SK-N-SH treated with all-trans-retinoic acid at 6 μM for 48 hours (cell line): ENCODE measurements at regions not wholly inside any gene's neighbourhood (a gene's known extent, or its start where the extent isn't known, plus 50 kb on each side); places are given as distances from the start of the nearest gene placed in this dataset.

Source experiments
- ESRRG ChIP-seq: fragments of 250-450 bp; sonication (Bioruptor Pico); IDR thresholded peaks from 2 replicates; pipeline ENCODE4 v1.6.1; 2021; ENCODE audit warnings: mild to moderate bottlenecking
- GLIS3 ChIP-seq: fragments of 250-450 bp; sonication (Bioruptor Pico); IDR thresholded peaks from 2 replicates; pipeline ENCODE4 v1.5.0; 2020; ENCODE audit warnings: mild to moderate bottlenecking, moderate library complexity
- ISL1 ChIP-seq: fragments of 250-450 bp; sonication (Bioruptor Pico); IDR thresholded peaks from 2 replicates; pipeline ENCODE4 v2.1.2; 2022; ENCODE audit warnings: mild to moderate bottlenecking, moderate library complexity
- OSR1 ChIP-seq: fragments of 250-450 bp; sonication (Bioruptor Pico); IDR thresholded peaks from 2 replicates; pipeline ENCODE4 v1.8.0; 2022; ENCODE audit warnings: moderate library complexity, mild to moderate bottlenecking, inconsistent platforms
- RARB ChIP-seq: fragments of 250-450 bp; sonication (Bioruptor Pico); IDR thresholded peaks from 2 replicates; pipeline ENCODE4 v1.8.0; 2021; ENCODE audit warnings: mild to moderate bottlenecking, moderate library complexity
- SNAI2 ChIP-seq: fragments of 250-450 bp; sonication (Bioruptor Pico); IDR thresholded peaks from 2 replicates; pipeline ENCODE4 v1.5.0; 2020; ENCODE audit warnings: mild to moderate bottlenecking, moderate library complexity
- TCF4 ChIP-seq: fragments of 250-450 bp; sonication (Bioruptor Pico); IDR thresholded peaks from 2 replicates; pipeline ENCODE4 v1.8.0; 2021; ENCODE audit warnings: mild to moderate bottlenecking, moderate library complexity, borderline replicate concordance
- TOX ChIP-seq: fragments of 250-450 bp; sonication (Bioruptor Pico); IDR thresholded peaks from 2 replicates; pipeline ENCODE4 v1.8.0; 2021; ENCODE audit warnings: mild to moderate bottlenecking, moderate library complexity, borderline replicate concordance
- ZFP30 ChIP-seq: fragments of 450-650 bp; formaldehyde crosslinking; IDR thresholded peaks from 2 replicates; pipeline ENCODE4 v1.5.0; 2022; ENCODE audit warnings: mild to moderate bottlenecking, moderate library complexity
- ZNF8 ChIP-seq: fragments of 450-650 bp; formaldehyde crosslinking; IDR thresholded peaks from 2 replicates; pipeline ENCODE4 v1.5.0; 2020; ENCODE audit warnings: mild to moderate bottlenecking, moderate library complexity
- TF ChIP-seq, protein P1 (sequence below): fragments of 250-450 bp; sonication (Bioruptor Pico); IDR thresholded peaks from 2 replicates; pipeline ENCODE4 v1.5.1; 2020; ENCODE audit warnings: low read depth, mild to moderate bottlenecking, moderate library complexity
- TF ChIP-seq, protein P2 (sequence below): fragments of 250-450 bp; sonication (Bioruptor Pico); IDR thresholded peaks from 2 replicates; pipeline ENCODE4 v1.8.0; 2020; ENCODE audit warnings: mild to moderate bottlenecking, moderate library complexity, borderline replicate concordance

- TF ChIP-seq, protein P1, sequence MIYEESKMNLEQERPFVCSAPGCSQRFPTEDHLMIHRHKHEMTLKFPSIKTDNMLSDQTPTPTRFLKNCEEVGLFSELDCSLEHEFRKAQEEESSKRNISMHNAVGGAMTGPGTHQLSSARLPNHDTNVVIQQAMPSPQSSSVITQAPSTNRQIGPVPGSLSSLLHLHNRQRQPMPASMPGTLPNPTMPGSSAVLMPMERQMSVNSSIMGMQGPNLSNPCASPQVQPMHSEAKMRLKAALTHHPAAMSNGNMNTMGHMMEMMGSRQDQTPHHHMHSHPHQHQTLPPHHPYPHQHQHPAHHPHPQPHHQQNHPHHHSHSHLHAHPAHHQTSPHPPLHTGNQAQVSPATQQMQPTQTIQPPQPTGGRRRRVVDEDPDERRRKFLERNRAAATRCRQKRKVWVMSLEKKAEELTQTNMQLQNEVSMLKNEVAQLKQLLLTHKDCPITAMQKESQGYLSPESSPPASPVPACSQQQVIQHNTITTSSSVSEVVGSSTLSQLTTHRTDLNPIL (CRISPR knock-in tag), result no peak
- TF ChIP-seq GLIS3 (CRISPR knock-in tag), result no peak
- TF ChIP-seq ZNF8 (CRISPR knock-in tag), result no peak
- TF ChIP-seq, protein P2, sequence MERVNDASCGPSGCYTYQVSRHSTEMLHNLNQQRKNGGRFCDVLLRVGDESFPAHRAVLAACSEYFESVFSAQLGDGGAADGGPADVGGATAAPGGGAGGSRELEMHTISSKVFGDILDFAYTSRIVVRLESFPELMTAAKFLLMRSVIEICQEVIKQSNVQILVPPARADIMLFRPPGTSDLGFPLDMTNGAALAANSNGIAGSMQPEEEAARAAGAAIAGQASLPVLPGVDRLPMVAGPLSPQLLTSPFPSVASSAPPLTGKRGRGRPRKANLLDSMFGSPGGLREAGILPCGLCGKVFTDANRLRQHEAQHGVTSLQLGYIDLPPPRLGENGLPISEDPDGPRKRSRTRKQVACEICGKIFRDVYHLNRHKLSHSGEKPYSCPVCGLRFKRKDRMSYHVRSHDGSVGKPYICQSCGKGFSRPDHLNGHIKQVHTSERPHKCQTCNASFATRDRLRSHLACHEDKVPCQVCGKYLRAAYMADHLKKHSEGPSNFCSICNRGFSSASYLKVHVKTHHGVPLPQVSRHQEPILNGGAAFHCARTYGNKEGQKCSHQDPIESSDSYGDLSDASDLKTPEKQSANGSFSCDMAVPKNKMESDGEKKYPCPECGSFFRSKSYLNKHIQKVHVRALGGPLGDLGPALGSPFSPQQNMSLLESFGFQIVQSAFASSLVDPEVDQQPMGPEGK (CRISPR knock-in tag), result no peak
- TF ChIP-seq RARB (CRISPR knock-in tag), result no peak
- TF ChIP-seq SNAI2 (CRISPR knock-in tag), result no peak
- no peak for TF ChIP-seq TOX (CRISPR knock-in tag)
- TF ChIP-seq OSR1 (CRISPR knock-in tag), result no peak
- no peak for TF ChIP-seq TCF4 (CRISPR knock-in tag)
- no peak for TF ChIP-seq ZFP30 (CRISPR knock-in tag)
- no peak for TF ChIP-seq ISL1 (CRISPR knock-in tag)
- TF ChIP-seq ESRRG (CRISPR knock-in tag), result no peak
These were observed 473.6 kb upstream of the NRXN1 start for GRCh38 chr2:51505533-51505932.
